ENCODE measurements at regions not wholly inside any gene's neighbourhood (a gene's known extent, or its start where the extent isn't known, plus 50 kb on each side); places are given as distances from the start of the nearest gene placed in this dataset.

GRCh38 chr10:43857931-43858315, 209.2 kb upstream of the ZNF32 start:
- DNase-seq (ENCODE audit: extremely low spot score): no peak
- Histone ChIP-seq H3K27ac (ENCODE audit: low read depth) (no peak overlapping the region), H3K4me3 (ENCODE audit: low read depth, low read length) (no peak overlapping the region), H3K36me3 (ENCODE audit: insufficient read depth) (no peaks in the 10 kb centered on the region), H3K4me1 (ENCODE audit: insufficient read depth) (no peaks in the 10 kb centered on the region)
- WGBS: 74% methylated on average over 3 of the region's 3 CpGs

GRCh38 chr10:43857206-43857930, 208.7 kb upstream of the ZNF32 start:
- no peak overlapping the region for H3K27ac ChIP-seq (ENCODE audit: low read depth)
- H3K36me3 ChIP-seq (ENCODE audit: insufficient read depth): no peaks in the 10 kb centered on the region
- WGBS: 67% methylated on average over 6 of the region's 6 CpGs
- H3K4me1 ChIP-seq (ENCODE audit: insufficient read depth): no peaks in the 10 kb centered on the region
- DNase-seq (ENCODE audit: extremely low spot score): no peak
- no peak overlapping the region for H3K4me3 ChIP-seq (ENCODE audit: low read depth, low read length)

- no peak for DNase-seq (ENCODE audit: extremely low spot score)
- H3K27ac ChIP-seq (ENCODE audit: low read depth): no peak overlapping the region
- no peaks in the 10 kb centered on the region for H3K36me3 ChIP-seq (ENCODE audit: insufficient read depth)
- H3K4me3 ChIP-seq (ENCODE audit: low read depth, low read length): no peak overlapping the region
- 97% methylated on average over 5 of the region's 5 CpGs for whole genome bisulfite sequencing
- H3K4me1 ChIP-seq (ENCODE audit: insufficient read depth): no peaks in the 10 kb centered on the region
Measured at GRCh38 chr10:43856299-43856698, 207.6 kb upstream of the ZNF32 start.

- Histone ChIP-seq H3K27ac (ENCODE audit: low read depth) (no peak overlapping the region), H3K36me3 (ENCODE audit: insufficient read depth) (no peaks in the 10 kb centered on the region), H3K4me3 (ENCODE audit: low read depth, low read length) (no peak overlapping the region), H3K4me1 (ENCODE audit: insufficient read depth) (no peaks in the 10 kb centered on the region)
- DNase-seq (ENCODE audit: extremely low spot score): no peak
- 72% methylated on average over 4 of the region's 4 CpGs for WGBS
Measured at GRCh38 chr10:43855667-43856210, 207.1 kb upstream of the ZNF32 start.

- Histone ChIP-seq H3K4me1 (ENCODE audit: insufficient read depth) (no peaks in the 10 kb centered on the region), H3K36me3 (ENCODE audit: insufficient read depth) (no peaks in the 10 kb centered on the region), H3K27ac (ENCODE audit: low read depth) (no peak overlapping the region), H3K4me3 (ENCODE audit: low read depth, low read length) (no peak overlapping the region)
- no peak for DNase-seq (ENCODE audit: extremely low spot score)
- 87% methylated on average over 10 of the region's 10 CpGs for WGBS
Measured at GRCh38 chr10:43854007-43854406, 205.3 kb upstream of the ZNF32 start.

GRCh38 chr10:43853369-43853768, 204.7 kb upstream of the ZNF32 start:
- Histone ChIP-seq H3K4me1 (ENCODE audit: insufficient read depth) (no peaks in the 10 kb centered on the region), H3K4me3 (ENCODE audit: low read depth, low read length) (no peak overlapping the region), H3K27ac (ENCODE audit: low read depth) (no peak overlapping the region), H3K36me3 (ENCODE audit: insufficient read depth) (no peaks in the 10 kb centered on the region)
- no peak for DNase-seq (ENCODE audit: extremely low spot score)
- WGBS: 96% methylated on average over 7 of the region's 7 CpGs

GRCh38 chr10:43852644-43853214, 204.0 kb upstream of the ZNF32 start:
- DNase-seq (ENCODE audit: extremely low spot score): no peak
- Histone ChIP-seq H3K36me3 (ENCODE audit: insufficient read depth) (no peaks in the 10 kb centered on the region), H3K27ac (ENCODE audit: low read depth) (no peak overlapping the region), H3K4me3 (ENCODE audit: low read depth, low read length) (no peak overlapping the region), H3K4me1 (ENCODE audit: insufficient read depth) (no peaks in the 10 kb centered on the region)
- WGBS: 96% methylated on average over 5 of the region's 5 CpGs

GRCh38 chr10:43852149-43852548, 203.5 kb upstream of the ZNF32 start:
- no peak overlapping the region for H3K4me3 ChIP-seq (ENCODE audit: low read depth, low read length)
- H3K4me1 ChIP-seq (ENCODE audit: insufficient read depth): no peaks in the 10 kb centered on the region
- no peaks in the 10 kb centered on the region for H3K36me3 ChIP-seq (ENCODE audit: insufficient read depth)
- no peak overlapping the region for H3K27ac ChIP-seq (ENCODE audit: low read depth)
- DNase-seq (ENCODE audit: extremely low spot score): no peak
- WGBS: 85% methylated on average over 9 of the region's 9 CpGs

GRCh38 chr10:43851030-43851429, 202.3 kb upstream of the ZNF32 start:
- H3K36me3 ChIP-seq (ENCODE audit: insufficient read depth): no peaks in the 10 kb centered on the region
- no peak overlapping the region for H3K27ac ChIP-seq (ENCODE audit: low read depth)
- WGBS: 95% methylated on average over 3 of the region's 3 CpGs
- H3K4me3 ChIP-seq (ENCODE audit: low read depth, low read length): no peak overlapping the region
- no peaks in the 10 kb centered on the region for H3K4me1 ChIP-seq (ENCODE audit: insufficient read depth)
- no peak for DNase-seq (ENCODE audit: extremely low spot score)

GRCh38 chr10:43849551-43849950, 200.9 kb upstream of the ZNF32 start:
- no peaks in the 10 kb centered on the region for H3K36me3 ChIP-seq (ENCODE audit: insufficient read depth)
- no peaks in the 10 kb centered on the region for H3K4me1 ChIP-seq (ENCODE audit: insufficient read depth)
- no peak overlapping the region for H3K27ac ChIP-seq (ENCODE audit: low read depth)
- H3K4me3 ChIP-seq (ENCODE audit: low read depth, low read length): no peak overlapping the region
- 97% methylated on average over 3 of the region's 3 CpGs for WGBS
- DNase-seq (ENCODE audit: extremely low spot score): no peak

GRCh38 chr10:43846968-43847367, 198.3 kb upstream of the ZNF32 start:
- H3K36me3 ChIP-seq (ENCODE audit: insufficient read depth): no peaks in the 10 kb centered on the region
- peak; percentile 33 for DNase-seq (ENCODE audit: extremely low spot score)
- H3K27ac ChIP-seq (ENCODE audit: low read depth): no peak overlapping the region
- 70% methylated on average over 4 of the region's 4 CpGs for WGBS
- H3K4me3 ChIP-seq (ENCODE audit: low read depth, low read length): no peak overlapping the region
- no peaks in the 10 kb centered on the region for H3K4me1 ChIP-seq (ENCODE audit: insufficient read depth)

GRCh38 chr10:43846187-43846680, 197.6 kb upstream of the ZNF32 start:
- 76% methylated on average over 11 of the region's 11 CpGs for WGBS
- Histone ChIP-seq H3K4me3 (ENCODE audit: low read depth, low read length) (no peak overlapping the region), H3K4me1 (ENCODE audit: insufficient read depth) (no peaks in the 10 kb centered on the region), H3K36me3 (ENCODE audit: insufficient read depth) (no peaks in the 10 kb centered on the region), H3K27ac (ENCODE audit: low read depth) (no peak overlapping the region)
- no peak for DNase-seq (ENCODE audit: extremely low spot score)

GRCh38 chr10:43845121-43845520, 196.4 kb upstream of the ZNF32 start:
- H3K4me1 ChIP-seq (ENCODE audit: insufficient read depth): no peaks in the 10 kb centered on the region
- DNase-seq (ENCODE audit: extremely low spot score): no peak
- WGBS: 85% methylated on average over 5 of the region's 5 CpGs
- H3K4me3 ChIP-seq (ENCODE audit: low read depth, low read length): no peak overlapping the region
- H3K36me3 ChIP-seq (ENCODE audit: insufficient read depth): no peaks in the 10 kb centered on the region
- no peak overlapping the region for H3K27ac ChIP-seq (ENCODE audit: low read depth)

- H3K27ac ChIP-seq (ENCODE audit: low read depth): no peak overlapping the region
- H3K4me3 ChIP-seq (ENCODE audit: low read depth, low read length): no peak overlapping the region
- WGBS: 95% methylated on average over 4 of the region's 4 CpGs
- DNase-seq (ENCODE audit: extremely low spot score): no peak
- H3K36me3 ChIP-seq (ENCODE audit: insufficient read depth): no peaks in the 10 kb centered on the region
- H3K4me1 ChIP-seq (ENCODE audit: insufficient read depth): no peaks in the 10 kb centered on the region
Measured at GRCh38 chr10:43844221-43844620, 195.5 kb upstream of the ZNF32 start.
